Activated CD4-positive, alpha-beta T cell treated with anti-CD3 and anti-CD28 coated beads for 1 hour (primary cell): ENCODE measurements at regions not wholly inside any gene's neighbourhood (a gene's known extent, or its start where the extent isn't known, plus 50 kb on each side); places are given as distances from the start of the nearest gene placed in this dataset.
"Not testable (repeated sequence)": the region's sequence is repeated elsewhere in the genome, so short reads cannot be mapped to it uniquely, and the experiment has no call there.

Source experiments
- DNase-seq: peaks from one replicate; pipeline ENCODE4 v3.0.0-alpha.2; 2020

- no peak for DNase-seq
These were observed 62.4 kb upstream of the SERP2 start for GRCh38 chr13:44311011-44311780.

- DNase-seq, result no peak
These were observed 61.5 kb upstream of the SERP2 start for GRCh38 chr13:44312131-44312530.

GRCh38 chr13:44312834-44313551 is 60.6 kb upstream of the SERP2 start:
- DNase-seq, result no peak

DNA sequence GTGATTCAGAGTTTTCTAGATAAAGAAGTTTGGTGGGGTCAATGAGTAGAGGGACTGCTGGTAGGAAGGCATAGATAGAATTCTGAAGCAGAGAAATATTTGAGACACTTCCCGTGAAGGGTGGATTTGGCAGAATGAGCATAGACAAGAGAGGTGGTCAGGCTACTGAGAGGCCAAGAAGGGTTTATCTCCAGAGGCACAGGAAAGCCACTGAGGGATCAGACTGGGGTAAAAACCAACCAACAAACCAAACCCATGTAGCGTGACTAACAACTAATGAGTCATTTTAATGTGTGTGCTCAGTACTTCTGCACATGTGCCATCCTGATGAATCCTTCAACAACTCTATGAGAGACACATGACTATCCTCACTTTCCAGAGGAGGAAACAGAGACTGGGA is 60.0 kb upstream of the SERP2 start:
- DNase-seq, result no peak

DNA sequence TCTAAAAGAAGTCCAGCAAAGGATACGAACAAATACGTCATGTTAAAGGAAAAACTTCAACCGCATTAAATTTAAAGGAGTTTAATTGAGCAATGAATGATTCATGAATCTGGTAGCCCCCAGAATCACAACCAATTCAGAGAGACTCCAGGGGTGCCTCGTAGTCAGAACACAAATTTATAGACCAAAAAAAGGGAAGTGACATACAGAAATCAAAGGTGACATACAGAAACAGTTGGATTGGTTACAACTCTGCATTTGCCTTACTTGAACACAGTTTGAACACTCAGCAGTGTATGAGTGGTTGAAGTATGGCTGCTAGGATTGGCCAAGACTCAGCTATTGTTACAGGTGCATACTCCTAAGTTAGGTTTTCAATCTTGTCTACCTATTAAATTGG is 59.5 kb upstream of the SERP2 start:
- not testable (repeated sequence) for DNase-seq

DNA sequence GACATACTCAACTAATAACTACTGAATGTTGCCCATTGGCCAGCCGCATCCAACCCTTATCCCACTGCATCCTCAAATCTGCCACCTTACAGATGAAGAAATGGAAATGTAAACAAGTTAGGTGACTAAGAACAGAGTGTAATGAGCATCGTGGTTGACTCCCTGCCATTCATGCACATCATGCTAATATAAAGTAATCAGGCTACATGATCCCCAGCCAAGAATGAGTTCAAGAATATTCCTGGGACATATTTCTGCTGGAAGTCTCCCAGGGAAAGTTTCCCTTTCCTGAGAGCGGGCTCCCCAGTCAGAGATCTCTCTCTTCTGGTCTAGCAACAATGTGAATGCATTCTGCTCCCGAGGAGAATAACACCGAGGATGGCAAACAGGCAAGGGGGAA is 55.9 kb upstream of the SERP2 start:
- DNase-seq, result no peak

DNA sequence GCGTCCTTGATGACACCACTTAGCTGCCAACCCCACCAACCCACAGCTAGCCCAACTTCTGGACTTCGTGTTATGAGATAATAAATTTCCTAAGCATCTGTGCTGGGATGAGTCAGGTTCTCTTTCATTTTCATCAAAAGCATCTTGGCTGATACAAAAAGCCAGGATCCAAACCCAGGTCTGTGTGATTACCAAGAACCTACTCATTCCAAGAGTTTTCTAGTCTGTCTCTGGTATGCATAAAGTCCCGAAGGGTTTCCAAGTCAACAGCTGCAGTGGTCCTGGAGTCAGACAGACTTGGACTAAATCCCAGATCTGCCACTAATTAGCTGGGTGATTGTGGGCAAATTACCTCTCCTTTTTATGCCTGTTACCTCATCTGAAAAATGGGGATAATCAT is 55.5 kb upstream of the SERP2 start:
- no peak for DNase-seq

- DNase-seq, result no peak
These were observed 53.0 kb upstream of the SERP2 start for GRCh38 chr13:44320611-44321010.

- no peak for DNase-seq
These were observed 51.7 kb upstream of the SERP2 start for GRCh38 chr13:44321961-44322360.

DNA sequence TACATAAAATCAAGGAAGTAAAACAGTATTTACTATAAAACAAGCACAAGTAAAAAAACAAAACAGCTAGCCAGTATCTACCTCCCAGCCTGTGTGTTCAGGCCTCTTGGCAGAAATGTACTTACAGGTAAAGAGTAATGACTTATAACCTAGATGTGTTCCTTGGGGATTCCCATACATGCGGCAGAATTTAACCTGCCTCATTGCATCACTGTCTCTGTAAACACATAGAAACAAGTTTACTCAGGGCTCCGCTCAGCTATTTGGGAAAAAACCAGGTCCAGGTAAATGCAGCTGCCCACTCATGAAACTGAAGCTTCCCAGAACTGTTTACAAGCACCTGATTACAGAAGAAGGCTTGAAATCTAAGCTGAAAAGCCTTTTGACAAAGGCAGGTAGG is 50.7 kb upstream of the SERP2 start:
- DNase-seq, result no peak

DNA sequence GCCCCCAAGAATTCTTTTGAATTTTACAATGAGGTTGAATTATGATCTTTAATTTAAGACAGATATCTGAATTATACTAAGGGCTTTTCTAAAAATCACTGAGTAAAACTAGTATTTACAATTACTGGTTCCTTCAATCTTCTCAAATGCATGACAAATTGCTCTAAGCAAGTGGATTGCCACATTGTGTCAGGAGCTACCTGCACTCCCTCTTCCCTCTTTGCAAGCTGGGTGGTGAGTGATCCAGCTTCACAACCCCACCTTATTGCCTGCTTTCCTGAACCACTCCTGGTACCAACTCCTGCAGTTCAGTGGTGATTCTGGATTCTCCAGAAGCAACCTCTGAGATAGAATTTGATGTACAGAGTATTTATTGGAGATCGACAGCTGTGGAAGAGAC is 49.9 kb upstream of the SERP2 start:
- DNase-seq, result no peak
